Caco-2 (cell line): ENCODE measurements at regions not wholly inside any gene's neighbourhood (a gene's known extent, or its start where the extent isn't known, plus 50 kb on each side); places are given as distances from the start of the nearest gene placed in this dataset.

Experiments used
- BruUV-seq: library from RNA; stranded (reverse); fragments of 400-500 nt; replicated peaks from 2 replicates; lab custom pipeline; 2021; lab: Mats Ljungman, UMichigan
- CTCF ChIA-PET: fragments of 300-600 bp; sonication (Branson Sonifier 250); formaldehyde crosslinking; loops from one replicate; lab custom pipeline; 2022; ENCODE audit warnings: antibody characterized with exemption; lab: Charles Lee
- POLR2A ChIA-PET: fragments of 300-600 bp; sonication (Branson Sonifier 250); formaldehyde crosslinking; loops from one replicate; lab custom pipeline; 2022; ENCODE audit warnings: antibody characterized with exemption; lab: Charles Lee
- DNase-seq, 2 experiments: peaks; one replicate each; pipeline versions ENCODE4 v3.0.0 to v3.0.0-alpha.2; 2020 to 2022
- H3K27me3 ChIP-seq: replicated peaks from 2 replicates; pipeline ENCODE4 v1.6.0; 2011; ENCODE audit warnings: low read length; ENCODE audit not compliant: control insufficient read depth, insufficient read depth
- H3K36me3 ChIP-seq: 2 replicates; pipeline ENCODE4 v1.5.1; 2011; ENCODE audit warnings: low read length; ENCODE audit not compliant: control insufficient read depth, insufficient read depth
- H3K4me1 ChIP-seq: fragments of 250-450 bp; sonication (Bioruptor Pico); 2 replicates; pipeline ENCODE4 v1.5.1; 2020; ENCODE audit warnings: mild to moderate bottlenecking
- H3K4me3 ChIP-seq: 2 replicates; pipeline ENCODE4 v1.5.1; 2011; ENCODE audit warnings: low read depth, mild to moderate bottlenecking, control low read depth, low read length
- H3K9me3 ChIP-seq: fragments of 250-450 bp; sonication (Bioruptor Pico); 2 replicates; pipeline ENCODE4 v1.5.1; 2020; ENCODE audit warnings: mild to moderate bottlenecking, moderate library complexity
- H3K27ac Mint-ChIP-seq: one replicate; pipeline ENCODE4 v1.8.0; 2022; ENCODE audit warnings: mixed read lengths; ENCODE audit not compliant: unreplicated experiment
- H3K27me3 Mint-ChIP-seq: one replicate; pipeline ENCODE4 v1.8.0; 2022; ENCODE audit warnings: mixed read lengths; ENCODE audit not compliant: insufficient read depth, unreplicated experiment
- H3K36me3 Mint-ChIP-seq: one replicate; pipeline ENCODE4 v1.8.0; 2022; ENCODE audit warnings: mild to moderate bottlenecking, mixed read lengths; ENCODE audit not compliant: insufficient read depth, unreplicated experiment
- H3K4me1 Mint-ChIP-seq: one replicate; pipeline ENCODE4 v1.8.0; 2022; ENCODE audit warnings: low read depth, mixed read lengths; ENCODE audit not compliant: unreplicated experiment
- H3K4me3 Mint-ChIP-seq: one replicate; pipeline ENCODE4 v1.8.0; 2022; ENCODE audit warnings: mild to moderate bottlenecking, moderate library complexity, mixed read lengths; ENCODE audit not compliant: unreplicated experiment
- H3K9me3 Mint-ChIP-seq: one replicate; pipeline ENCODE4 v1.8.0; 2022; ENCODE audit warnings: mixed read lengths; ENCODE audit not compliant: unreplicated experiment
- CTCF ChIP-seq, 2 experiments: fragments of 200-600 bp in 1 of 2; IDR thresholded peaks; 1 replicate in 1 of 2; 2 replicates in 1 of 2; pipeline versions ENCODE4 v1.5.1 to v1.8.0; 2011 to 2022; ENCODE audit warnings: antibody characterized with exemption in 1 of 2, control low read depth in 1 of 2, inconsistent platforms in 1 of 2, low read depth in 1 of 2, low read length in 1 of 2, mild to moderate bottlenecking in 1 of 2, moderate library complexity in 1 of 2; ENCODE audit not compliant: insufficient read depth in 1 of 2, severe bottlenecking in 1 of 2, unreplicated experiment in 1 of 2
- intact Hi-C: fragments of 100-400 bp; cut with micrococcal nuclease; formaldehyde crosslinking; loops from one replicate; pipeline ENCODE4 v1.10.0; 2022; ENCODE audit not compliant: unreplicated experiment

- Mint-ChIP-seq H3K4me1 (peaks cover 6% of the 10 kb centered on the region), H3K9me3 (no peaks in the 10 kb centered on the region), H3K27me3 (no peaks in the 10 kb centered on the region), H3K4me3 (no peak overlapping the region), H3K27ac (no peak overlapping the region), H3K36me3 (no peaks in the 10 kb centered on the region)
- Histone ChIP-seq H3K36me3 (no peaks in the 10 kb centered on the region), H3K4me3 (no peak overlapping the region), H3K4me1 (peaks cover 14% of the 10 kb centered on the region), H3K27me3 (no peaks in the 10 kb centered on the region), H3K9me3 (no peaks in the 10 kb centered on the region)
- intact Hi-C loops, result loop anchor here (5.0 kb wide), 1 partner anchor 190 kb away; no protein-coding TSS in a partner anchor
- ChIA-PET POLR2A (no interaction called here), CTCF (no interaction called here)
- DNase-seq, result no peak
- TF ChIP-seq CTCF (IDR thresholded peaks at IDR 0.05; ENCODE audit: insufficient read depth in 1 of 2, low read depth in 1 of 2, low read length in 1 of 2, severe bottlenecking in 1 of 2, unreplicated experiment in 1 of 2), result no peak
- BruUV-seq, result no TSS peak
Measured at GRCh38 chrX:40282348-40282747, 184.6 kb upstream of the BCOR start.

GRCh38 chrX:40281336-40282005, 183.7 kb upstream of the BCOR start:
- Mint-ChIP-seq H3K4me3 (no peak overlapping the region), H3K27me3 (no peaks in the 10 kb centered on the region), H3K27ac (no peak overlapping the region), H3K36me3 (no peaks in the 10 kb centered on the region), H3K9me3 (no peaks in the 10 kb centered on the region), H3K4me1 (peaks cover 6% of the 10 kb centered on the region)
- no peaks in the 10 kb centered on the region for H3K27me3 ChIP-seq
- no peaks in the 10 kb centered on the region for H3K9me3 ChIP-seq
- ChIA-PET CTCF (no interaction called here), POLR2A (no interaction called here)
- intact Hi-C loops, result loop anchor here (5.0 kb wide), 1 partner anchor 191 kb away; no protein-coding TSS in a partner anchor
- BruUV-seq, result no TSS peak
- H3K36me3 ChIP-seq, result no peaks in the 10 kb centered on the region
- H3K4me1 ChIP-seq, result peaks cover 14% of the 10 kb centered on the region
- no peak for TF ChIP-seq CTCF (IDR thresholded peaks at IDR 0.05; ENCODE audit: insufficient read depth in 1 of 2, low read depth in 1 of 2, low read length in 1 of 2, severe bottlenecking in 1 of 2, unreplicated experiment in 1 of 2)
- no peak for DNase-seq
- H3K4me3 ChIP-seq, result no peak overlapping the region

GRCh38 chrX:40279762-40280161, 182.0 kb upstream of the BCOR start:
- no TSS peak for BruUV-seq

More at GRCh38 chrX:40279762-40280161, 182.0 kb upstream of the BCOR start:
- peaks cover 14% of the 10 kb centered on the region for H3K4me1 ChIP-seq
- Mint-ChIP-seq H3K4me1 (peaks cover 6% of the 10 kb centered on the region), H3K4me3 (no peak overlapping the region), H3K36me3 (no peaks in the 10 kb centered on the region), H3K27ac (no peak overlapping the region), H3K27me3 (no peaks in the 10 kb centered on the region), H3K9me3 (no peaks in the 10 kb centered on the region)
- no peak overlapping the region for H3K4me3 ChIP-seq
- intact Hi-C loops, result loop anchor here (2.0 to 5.0 kb wide), 2 partner anchors 19 to 193 kb away; no protein-coding TSS in a partner anchor
- POLR2A ChIA-PET, result no interaction called here
- H3K36me3 ChIP-seq, result no peaks in the 10 kb centered on the region
- DNase-seq, result no peak
- H3K9me3 ChIP-seq, result no peaks in the 10 kb centered on the region
- no peak for TF ChIP-seq CTCF (IDR thresholded peaks at IDR 0.05; ENCODE audit: insufficient read depth in 1 of 2, low read depth in 1 of 2, low read length in 1 of 2, severe bottlenecking in 1 of 2, unreplicated experiment in 1 of 2)
- CTCF ChIA-PET, result no interaction called here
- H3K27me3 ChIP-seq, result no peaks in the 10 kb centered on the region
